ENCODE measurements at regions not wholly inside any gene's neighbourhood (a gene's known extent, or its start where the extent isn't known, plus 50 kb on each side); places are given as distances from the start of the nearest gene placed in this dataset.
"Not testable (repeated sequence)": the region's sequence is repeated elsewhere in the genome, so short reads cannot be mapped to it uniquely, and the experiment has no call there.

- ChIA-PET CTCF (no interaction called here), POLR2A (no interaction called here)
These were observed 174.9 kb upstream of the SPTLC3 start for GRCh38 chr20:12833861-12834260.

- POLR2A ChIA-PET: no interaction called here
- CTCF ChIA-PET: no interaction called here
These were observed 172.8 kb upstream of the SPTLC3 start for GRCh38 chr20:12835999-12836398.

- ChIA-PET POLR2A (no interaction called here), CTCF (no interaction called here)
These were observed 171.1 kb upstream of the SPTLC3 start for GRCh38 chr20:12837646-12838045.

GRCh38 chr20:12838261-12838866 lies 170.4 kb upstream of the SPTLC3 start:
- CTCF ChIA-PET: no interaction called here
- POLR2A ChIA-PET: no interaction called here

- ChIA-PET POLR2A (no interaction called here), CTCF (no interaction called here)
These were observed 160.9 kb upstream of the SPTLC3 start for GRCh38 chr20:12847872-12848271.

- CTCF ChIA-PET: no interaction called here
- POLR2A ChIA-PET: no interaction called here
These were observed 159.4 kb upstream of the SPTLC3 start for GRCh38 chr20:12849225-12849910.

- POLR2A ChIA-PET, CTCF ChIA-PET: not testable (repeated sequence)
These were observed 151.1 kb upstream of the SPTLC3 start for GRCh38 chr20:12857643-12858042.

GRCh38 chr20:12860619-12861247 lies 148.0 kb upstream of the SPTLC3 start:
- CTCF ChIA-PET: no interaction called here
- POLR2A ChIA-PET: no interaction called here

GRCh38 chr20:12869669-12870068 lies 139.1 kb upstream of the SPTLC3 start:
- CTCF ChIA-PET: no interaction called here
- POLR2A ChIA-PET: no interaction called here

- ChIA-PET POLR2A (no interaction called here), CTCF (no interaction called here)
These were observed 138.2 kb upstream of the SPTLC3 start for GRCh38 chr20:12870588-12870987.

GRCh38 chr20:12874933-12875332 lies 133.8 kb upstream of the SPTLC3 start:
- POLR2A ChIA-PET: no interaction called here
- CTCF ChIA-PET: no interaction called here

GRCh38 chr20:12875510-12875909 lies 133.3 kb upstream of the SPTLC3 start:
- ChIA-PET CTCF (no interaction called here), POLR2A (no interaction called here)

GRCh38 chr20:12882832-12883506 lies 125.8 kb upstream of the SPTLC3 start:
- POLR2A ChIA-PET: no interaction called here
- CTCF ChIA-PET: no interaction called here

- ChIA-PET CTCF (no interaction called here), POLR2A (no interaction called here)
These were observed 125.3 kb upstream of the SPTLC3 start for GRCh38 chr20:12883507-12883885.

GRCh38 chr20:12886618-12887363 lies 122.0 kb upstream of the SPTLC3 start:
- POLR2A ChIA-PET: no interaction called here
- CTCF ChIA-PET: interaction anchor here (1.1 kb wide), 1 partner anchor 8 kb away, joined by 3 read pairs; no protein-coding TSS in a partner anchor

GRCh38 chr20:12891643-12892042 lies 117.1 kb upstream of the SPTLC3 start:
- ChIA-PET CTCF (no interaction called here), POLR2A (no interaction called here)

- CTCF ChIA-PET: no interaction called here
- POLR2A ChIA-PET: no interaction called here
These were observed 115.8 kb upstream of the SPTLC3 start for GRCh38 chr20:12893019-12893418.

- ChIA-PET POLR2A (no interaction called here), CTCF (no interaction called here)
These were observed 115.1 kb upstream of the SPTLC3 start for GRCh38 chr20:12893653-12894052.

- POLR2A ChIA-PET: no interaction called here
- CTCF ChIA-PET: no interaction called here
These were observed 114.7 kb upstream of the SPTLC3 start for GRCh38 chr20:12894089-12894488.

GRCh38 chr20:12896180-12896579 lies 112.6 kb upstream of the SPTLC3 start:
- POLR2A ChIA-PET: no interaction called here
- CTCF ChIA-PET: no interaction called here

GRCh38 chr20:12902992-12903391 lies 105.8 kb upstream of the SPTLC3 start:
- CTCF ChIA-PET: no interaction called here
- POLR2A ChIA-PET: no interaction called here

Data from activated CD8-positive, alpha-beta memory T cell treated with anti-CD3 and anti-CD28 coated beads for 36 hours (primary cell).